Transverse colon (tissue), 4 donors: ENCODE measurements at regions not wholly inside any gene's neighbourhood (a gene's known extent, or its start where the extent isn't known, plus 50 kb on each side); places are given as distances from the start of the nearest gene placed in this dataset.

ENCODE experiments used
- CTCF ChIP-seq, 5 experiments: fragments of 200-600 bp in 3 of 5; fragments of 450-650 bp in 2 of 5; sonication (generic) in 3 of 5; IDR thresholded peaks; 1 replicate in 2 of 5; 2 replicates in 3 of 5; pipeline ENCODE4 v1.5.1; 2016 to 2017; ENCODE audit warnings: antibody characterized with exemption in 5 of 5, inconsistent platforms in 3 of 5, mild to moderate bottlenecking in 2 of 5, moderate library complexity in 1 of 5
- POLR2A ChIP-seq: fragments of 450-650 bp; IDR thresholded peaks from one replicate; pipeline ENCODE4 v1.6.1; 2016; ENCODE audit warnings: antibody characterized with exemption, mild to moderate bottlenecking, moderate library complexity
- POLR2AphosphoS5 ChIP-seq, 3 donors: sonication (generic); formaldehyde crosslinking; IDR thresholded peaks; one replicate each; pipeline ENCODE4 v1.6.1; 2016; ENCODE audit warnings: antibody characterized with exemption in 3 of 3

GRCh38 chr4:86531440-86531839, 62.7 kb upstream of the PTPN13 start:
- TF ChIP-seq CTCF (IDR thresholded peaks at IDR 0.05) (no peak), POLR2A (no peak), POLR2AphosphoS5 (IDR thresholded peaks at IDR 0.05) (no peak)
